ENCODE measurements at regions not wholly inside any gene's neighbourhood (a gene's known extent, or its start where the extent isn't known, plus 50 kb on each side); places are given as distances from the start of the nearest gene placed in this dataset.

DNA sequence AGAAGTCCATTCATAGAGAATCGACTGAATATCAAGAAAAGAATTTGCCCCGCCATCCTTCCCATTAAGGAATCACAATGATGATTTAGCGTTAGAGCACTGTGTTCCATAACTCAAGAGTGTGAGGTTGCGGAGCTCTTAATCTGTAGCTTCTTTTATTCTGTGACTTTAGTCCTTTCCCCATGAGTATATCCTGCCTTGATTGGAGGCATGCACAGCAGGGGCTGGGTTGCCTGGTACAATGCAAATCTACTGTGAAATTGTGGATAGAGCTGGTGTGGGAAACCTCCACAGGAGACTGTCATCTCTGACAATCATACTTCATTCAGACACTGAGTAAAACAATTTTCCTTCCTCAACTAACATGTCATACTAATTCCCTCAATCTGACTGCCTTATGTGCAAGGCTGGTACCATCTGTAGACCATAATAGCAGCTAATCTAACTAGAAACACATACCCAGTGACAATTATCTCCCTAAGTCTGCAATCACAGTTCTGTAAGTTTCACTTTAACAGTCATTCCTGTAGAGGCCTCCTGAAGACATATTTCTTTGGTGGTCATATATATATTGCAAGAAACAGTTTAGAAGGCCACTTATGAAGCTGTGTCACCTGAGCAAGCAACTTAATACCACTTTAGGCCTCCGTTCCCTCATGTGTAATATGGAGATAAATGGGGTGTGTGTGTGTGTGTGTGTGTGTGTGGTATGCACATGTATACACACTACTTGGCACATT is 355.2 kb upstream of the FAM241A start:
- DNase-seq: no peak
- WGBS (ENCODE audit: insufficient coverage): no CpG with 5 or more reads among the region's 5 CpGs
- H3K27ac ChIP-seq (ENCODE audit: low read length): no peak overlapping the region
- no peaks in the 10 kb centered on the region for H3K9me3 ChIP-seq (replicated peaks; ENCODE audit: control insufficient read depth, low read depth, low read length)
- peaks cover 3% of the 10 kb centered on the region for H3K4me1 ChIP-seq (ENCODE audit: control insufficient read depth, insufficient read depth, low read length)
- H3K36me3 ChIP-seq (ENCODE audit: control insufficient read depth, insufficient read depth, low read length): no peaks in the 10 kb centered on the region
- H3K4me3 ChIP-seq (ENCODE audit: low read length): no peak overlapping the region
- peaks cover 5% of the 10 kb centered on the region for H3K27me3 ChIP-seq (ENCODE audit: control insufficient read depth, insufficient read depth, low read length)

DNA sequence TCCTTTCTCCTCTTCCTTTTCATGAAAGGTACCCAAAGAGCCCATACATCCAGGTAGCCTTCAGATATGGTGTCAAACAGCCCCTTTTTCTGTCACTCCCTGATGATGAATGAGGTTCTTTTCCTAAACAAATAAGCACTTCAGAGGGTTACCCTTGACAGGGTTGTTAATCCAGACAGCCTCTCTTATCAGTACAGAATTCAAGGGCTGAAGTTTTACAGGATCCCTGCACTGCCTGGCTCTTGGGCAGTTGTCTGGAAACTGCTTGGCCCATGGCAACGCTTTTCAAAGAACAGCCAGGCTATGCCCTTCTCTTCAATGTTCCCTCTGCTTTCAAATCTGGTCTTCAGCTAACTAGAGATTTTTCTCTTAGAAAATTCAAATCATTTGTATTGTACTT is 352.6 kb upstream of the FAM241A start:
- WGBS (ENCODE audit: insufficient coverage): 80% methylated on average over 1 of the region's 1 CpG
- peaks cover 5% of the 10 kb centered on the region for H3K27me3 ChIP-seq (ENCODE audit: control insufficient read depth, insufficient read depth, low read length)
- H3K36me3 ChIP-seq (ENCODE audit: control insufficient read depth, insufficient read depth, low read length): no peaks in the 10 kb centered on the region
- H3K4me1 ChIP-seq (ENCODE audit: control insufficient read depth, insufficient read depth, low read length): peaks cover 3% of the 10 kb centered on the region
- H3K27ac ChIP-seq (ENCODE audit: low read length): no peak overlapping the region
- no peaks in the 10 kb centered on the region for H3K9me3 ChIP-seq (replicated peaks; ENCODE audit: control insufficient read depth, low read depth, low read length)
- H3K4me3 ChIP-seq (ENCODE audit: low read length): no peak overlapping the region
- no peak for DNase-seq

DNA sequence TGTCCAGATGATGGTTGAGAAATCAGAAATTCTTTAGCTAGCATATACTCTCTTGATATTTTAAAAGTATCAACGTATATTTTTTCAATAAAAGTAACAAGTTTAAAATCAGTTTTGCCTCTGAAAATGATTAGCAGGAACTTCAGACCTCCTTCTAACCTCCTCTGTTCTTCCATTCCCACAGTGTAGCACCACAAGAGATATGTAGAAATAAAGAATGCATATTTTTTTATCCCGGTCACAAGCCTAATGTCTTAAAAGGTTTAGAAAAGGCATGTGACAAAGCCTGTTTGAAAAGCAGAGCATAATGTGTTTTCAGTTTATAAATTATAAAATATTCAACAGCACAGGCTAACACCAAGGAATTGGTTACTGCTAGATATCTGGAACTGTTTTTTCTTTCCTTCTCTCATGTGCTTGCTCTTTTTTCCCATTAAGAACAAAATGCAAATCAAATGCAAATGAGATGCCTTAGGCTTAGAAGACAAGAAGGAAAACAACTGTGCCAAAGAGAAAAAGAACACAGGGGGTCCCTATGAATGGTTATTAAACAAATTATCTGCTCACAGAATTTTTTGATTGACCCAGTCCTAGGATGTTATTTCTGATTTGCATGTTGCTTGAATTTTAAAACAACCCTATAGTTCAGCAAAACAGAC is 351.7 kb upstream of the FAM241A start:
- no CpG with 5 or more reads among the region's 2 CpGs for WGBS (ENCODE audit: insufficient coverage)
- Histone ChIP-seq H3K4me3 (ENCODE audit: low read length) (no peak overlapping the region), H3K27ac (ENCODE audit: low read length) (no peak overlapping the region), H3K36me3 (ENCODE audit: control insufficient read depth, insufficient read depth, low read length) (no peaks in the 10 kb centered on the region), H3K27me3 (ENCODE audit: control insufficient read depth, insufficient read depth, low read length) (no peaks in the 10 kb centered on the region), H3K4me1 (ENCODE audit: control insufficient read depth, insufficient read depth, low read length) (no peaks in the 10 kb centered on the region), H3K9me3 (replicated peaks; ENCODE audit: control insufficient read depth, low read depth, low read length) (no peaks in the 10 kb centered on the region)
- no peak for DNase-seq

DNA sequence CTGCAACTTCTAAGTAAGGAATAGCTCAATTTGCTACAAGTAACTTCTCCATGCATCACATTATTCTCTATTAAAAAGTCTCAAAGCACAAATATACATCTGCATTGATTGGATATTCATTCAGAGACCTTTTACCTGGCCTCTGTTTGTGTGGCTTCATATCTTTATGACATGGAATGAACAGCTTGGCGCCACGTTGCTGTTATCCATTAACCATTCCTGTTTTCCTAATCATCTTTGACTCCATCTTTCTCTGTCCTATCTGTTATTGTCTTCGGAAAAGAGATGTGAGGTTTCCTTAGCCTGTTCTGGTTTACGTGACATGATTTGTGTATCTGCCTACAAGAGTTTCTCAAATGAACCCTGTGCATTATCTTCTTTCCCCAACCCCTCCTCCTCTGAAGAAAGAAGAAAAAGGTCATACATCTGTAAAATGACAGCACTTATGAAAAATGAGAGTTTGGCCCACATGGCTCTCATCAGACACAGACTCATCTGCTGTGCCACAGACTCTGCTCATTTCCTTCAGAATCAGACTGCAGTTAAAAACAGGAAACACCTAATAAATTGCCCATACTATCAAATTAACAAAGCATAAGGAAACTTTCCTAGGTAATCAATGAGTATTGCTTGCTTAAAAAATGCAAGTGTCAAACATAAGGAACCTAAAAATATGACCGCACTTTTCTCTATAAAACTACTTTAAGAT is 347.6 kb upstream of the FAM241A start:
- Histone ChIP-seq H3K4me1 (ENCODE audit: control insufficient read depth, insufficient read depth, low read length) (no peaks in the 10 kb centered on the region), H3K27ac (ENCODE audit: low read length) (no peak overlapping the region), H3K9me3 (replicated peaks; ENCODE audit: control insufficient read depth, low read depth, low read length) (no peaks in the 10 kb centered on the region), H3K27me3 (ENCODE audit: control insufficient read depth, insufficient read depth, low read length) (no peaks in the 10 kb centered on the region), H3K36me3 (ENCODE audit: control insufficient read depth, insufficient read depth, low read length) (no peaks in the 10 kb centered on the region), H3K4me3 (ENCODE audit: low read length) (no peak overlapping the region)
- no peak for DNase-seq
- no CpG with 5 or more reads among the region's 5 CpGs for WGBS (ENCODE audit: insufficient coverage)

DNA sequence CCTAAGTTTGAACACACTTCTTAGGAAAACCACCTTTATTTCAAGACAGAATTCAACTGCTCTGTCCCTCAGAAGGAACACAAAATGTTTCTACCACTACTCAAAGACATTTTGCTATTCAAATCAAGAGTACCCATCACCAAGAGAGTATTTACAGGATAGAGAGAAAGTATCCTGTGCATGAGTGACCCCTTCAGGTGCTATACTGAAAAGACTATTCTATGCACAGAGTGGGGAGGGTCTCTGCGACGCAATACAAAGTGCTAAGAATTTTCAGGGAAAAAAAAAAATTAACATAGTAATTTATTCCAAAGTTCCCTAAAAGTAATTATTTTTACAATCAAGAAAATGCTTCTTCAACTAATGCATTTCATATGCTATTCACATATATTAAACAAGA is 346.4 kb upstream of the FAM241A start:
- Histone ChIP-seq H3K36me3 (ENCODE audit: control insufficient read depth, insufficient read depth, low read length) (no peaks in the 10 kb centered on the region), H3K27me3 (ENCODE audit: control insufficient read depth, insufficient read depth, low read length) (no peaks in the 10 kb centered on the region), H3K4me3 (ENCODE audit: low read length) (no peak overlapping the region), H3K4me1 (ENCODE audit: control insufficient read depth, insufficient read depth, low read length) (no peaks in the 10 kb centered on the region), H3K27ac (ENCODE audit: low read length) (no peak overlapping the region), H3K9me3 (replicated peaks; ENCODE audit: control insufficient read depth, low read depth, low read length) (no peaks in the 10 kb centered on the region)
- no peak for DNase-seq
- no CpG with 5 or more reads among the region's 2 CpGs for WGBS (ENCODE audit: insufficient coverage)

DNA sequence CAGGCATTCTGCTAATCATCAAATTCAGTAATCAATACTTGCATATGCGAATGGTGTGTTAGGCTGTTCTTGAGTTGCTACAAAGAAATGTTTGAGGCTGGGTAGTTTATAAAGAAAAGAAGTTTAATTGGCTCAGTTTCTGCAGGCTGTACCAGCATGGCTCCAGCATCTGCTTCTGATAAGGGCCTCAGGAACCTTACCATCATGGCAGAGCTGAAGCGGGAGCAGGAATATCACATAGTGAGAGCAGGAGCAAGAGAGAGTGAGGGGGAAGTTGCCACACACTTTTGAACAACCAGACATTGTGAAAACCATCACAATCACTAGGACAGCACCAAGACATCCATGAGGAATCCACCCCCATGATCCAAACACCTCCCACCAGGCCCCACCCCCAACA is 344.7 kb upstream of the FAM241A start:
- Histone ChIP-seq H3K4me3 (ENCODE audit: low read length) (no peak overlapping the region), H3K27ac (ENCODE audit: low read length) (no peak overlapping the region), H3K4me1 (ENCODE audit: control insufficient read depth, insufficient read depth, low read length) (no peaks in the 10 kb centered on the region), H3K9me3 (replicated peaks; ENCODE audit: control insufficient read depth, low read depth, low read length) (no peaks in the 10 kb centered on the region), H3K36me3 (ENCODE audit: control insufficient read depth, insufficient read depth, low read length) (no peaks in the 10 kb centered on the region), H3K27me3 (ENCODE audit: control insufficient read depth, insufficient read depth, low read length) (no peaks in the 10 kb centered on the region)
- no peak for DNase-seq
- 100% methylated on average over 1 of the region's 2 CpGs for WGBS (ENCODE audit: insufficient coverage)

DNA sequence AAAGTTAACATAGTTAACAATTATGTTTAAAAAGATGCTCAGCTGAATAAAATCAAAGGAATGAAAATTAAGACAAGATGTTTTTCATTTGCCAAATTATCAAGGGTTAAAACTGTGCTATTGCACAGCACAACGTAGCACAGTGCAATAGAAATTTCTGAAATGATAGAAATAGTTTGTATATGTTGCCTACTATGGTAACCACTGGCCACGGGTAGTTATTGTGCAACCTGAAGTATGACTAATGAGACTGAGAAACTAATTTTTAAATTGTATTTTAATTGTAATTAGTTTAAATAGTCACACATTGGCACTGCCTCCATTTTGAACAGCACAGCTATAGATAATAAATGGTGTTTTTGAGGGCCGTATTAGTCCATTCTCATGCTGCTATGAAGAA is 343.1 kb upstream of the FAM241A start:
- no peaks in the 10 kb centered on the region for H3K27me3 ChIP-seq (ENCODE audit: control insufficient read depth, insufficient read depth, low read length)
- no peaks in the 10 kb centered on the region for H3K36me3 ChIP-seq (ENCODE audit: control insufficient read depth, insufficient read depth, low read length)
- H3K27ac ChIP-seq (ENCODE audit: low read length): no peak overlapping the region
- WGBS (ENCODE audit: insufficient coverage): 40% methylated on average over 1 of the region's 3 CpGs
- no peak overlapping the region for H3K4me3 ChIP-seq (ENCODE audit: low read length)
- no peak for DNase-seq
- H3K4me1 ChIP-seq (ENCODE audit: control insufficient read depth, insufficient read depth, low read length): no peaks in the 10 kb centered on the region
- no peaks in the 10 kb centered on the region for H3K9me3 ChIP-seq (replicated peaks; ENCODE audit: control insufficient read depth, low read depth, low read length)

DNA sequence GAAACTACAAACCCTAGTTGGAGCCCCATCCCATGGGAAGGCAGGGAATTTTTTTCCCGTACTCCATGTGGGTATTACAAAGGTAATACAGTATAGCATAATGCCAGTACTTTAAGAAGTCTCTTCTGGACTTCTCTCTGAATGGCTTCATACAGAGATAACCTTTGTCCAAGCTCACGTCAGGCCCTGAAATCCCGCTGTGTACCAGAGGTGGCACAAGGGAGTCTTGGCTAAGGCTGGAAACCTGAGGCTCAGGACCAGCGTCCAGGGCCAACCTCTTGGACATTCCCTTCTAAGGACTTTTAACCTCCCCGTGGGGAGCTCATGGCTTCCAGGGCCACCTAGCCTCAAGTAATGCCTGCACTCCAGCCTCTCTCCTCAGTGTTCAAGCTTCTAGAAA is 338.9 kb upstream of the FAM241A start:
- 74% methylated on average over 3 of the region's 5 CpGs for WGBS (ENCODE audit: insufficient coverage)
- H3K27me3 ChIP-seq (ENCODE audit: control insufficient read depth, insufficient read depth, low read length): no peaks in the 10 kb centered on the region
- no peak overlapping the region for H3K27ac ChIP-seq (ENCODE audit: low read length)
- H3K4me1 ChIP-seq (ENCODE audit: control insufficient read depth, insufficient read depth, low read length): no peaks in the 10 kb centered on the region
- no peaks in the 10 kb centered on the region for H3K9me3 ChIP-seq (replicated peaks; ENCODE audit: control insufficient read depth, low read depth, low read length)
- no peaks in the 10 kb centered on the region for H3K36me3 ChIP-seq (ENCODE audit: control insufficient read depth, insufficient read depth, low read length)
- DNase-seq: no peak
- no peak overlapping the region for H3K4me3 ChIP-seq (ENCODE audit: low read length)

DNA sequence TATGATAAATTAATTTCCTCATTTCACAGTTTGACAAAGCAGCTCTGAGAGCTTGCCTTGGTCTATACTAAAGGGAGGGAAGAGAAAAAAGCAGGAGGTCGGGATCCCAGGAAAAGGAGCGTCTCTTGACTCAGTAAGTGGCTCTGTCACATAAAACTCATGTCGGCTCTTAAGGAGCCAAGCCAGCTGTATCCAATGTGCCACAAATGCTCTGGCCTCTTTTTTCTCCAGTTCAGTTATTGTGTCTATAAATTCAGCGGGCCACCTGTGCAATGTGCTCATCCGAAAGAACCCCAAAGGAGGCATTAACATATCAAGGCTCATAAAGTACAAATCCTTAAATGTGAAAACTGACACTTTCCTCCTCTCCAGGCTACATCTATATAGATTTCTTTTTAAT is 337.7 kb upstream of the FAM241A start:
- H3K9me3 ChIP-seq (replicated peaks; ENCODE audit: control insufficient read depth, low read depth, low read length): no peaks in the 10 kb centered on the region
- 7% methylated on average over 5 of the region's 5 CpGs for WGBS (ENCODE audit: insufficient coverage)
- no peaks in the 10 kb centered on the region for H3K36me3 ChIP-seq (ENCODE audit: control insufficient read depth, insufficient read depth, low read length)
- peak; percentile 34 for DNase-seq
- H3K4me3 ChIP-seq (ENCODE audit: low read length): no peak overlapping the region
- no peaks in the 10 kb centered on the region for H3K27me3 ChIP-seq (ENCODE audit: control insufficient read depth, insufficient read depth, low read length)
- no peak overlapping the region for H3K27ac ChIP-seq (ENCODE audit: low read length)
- H3K4me1 ChIP-seq (ENCODE audit: control insufficient read depth, insufficient read depth, low read length): no peaks in the 10 kb centered on the region

DNA sequence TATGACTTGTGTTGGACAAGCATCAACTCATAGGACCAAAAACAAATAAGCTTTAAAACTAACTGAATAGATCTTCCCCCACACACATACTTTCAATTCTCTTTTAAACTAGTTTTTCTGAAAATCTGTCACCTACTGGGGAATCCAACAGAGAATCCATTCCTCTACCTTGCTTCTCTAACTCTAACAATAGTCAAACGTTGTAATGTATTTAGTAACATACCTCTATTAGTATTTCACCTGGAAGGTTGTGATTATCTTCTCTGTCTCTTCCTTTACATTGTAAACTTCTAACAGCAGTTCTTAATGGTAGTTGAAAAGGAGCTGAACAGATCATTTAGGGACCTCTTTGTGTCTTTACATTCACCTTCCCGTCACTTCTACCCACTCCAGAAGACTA is 337.1 kb upstream of the FAM241A start:
- WGBS (ENCODE audit: insufficient coverage): no CpG with 5 or more reads among the region's 2 CpGs
- no peaks in the 10 kb centered on the region for H3K9me3 ChIP-seq (replicated peaks; ENCODE audit: control insufficient read depth, low read depth, low read length)
- no peak for DNase-seq
- H3K4me3 ChIP-seq (ENCODE audit: low read length): no peak overlapping the region
- no peaks in the 10 kb centered on the region for H3K4me1 ChIP-seq (ENCODE audit: control insufficient read depth, insufficient read depth, low read length)
- no peak overlapping the region for H3K27ac ChIP-seq (ENCODE audit: low read length)
- H3K27me3 ChIP-seq (ENCODE audit: control insufficient read depth, insufficient read depth, low read length): no peaks in the 10 kb centered on the region
- H3K36me3 ChIP-seq (ENCODE audit: control insufficient read depth, insufficient read depth, low read length): no peaks in the 10 kb centered on the region
